Ovary (tissue), 7 donors: ENCODE measurements at regions not wholly inside any gene's neighbourhood (a gene's known extent, or its start where the extent isn't known, plus 50 kb on each side); places are given as distances from the start of the nearest gene placed in this dataset.

Source experiments
- DNase-seq, 5 donors: peaks; one replicate each; pipeline ENCODE4 v3.0.0-alpha.2; 2019 to 2020
- H3K27ac ChIP-seq, 2 donors: fragments of 200-600 bp; one replicate each; pipeline versions ENCODE4 v1.5.1 to v1.8.0; 2019 to 2022
- H3K27me3 ChIP-seq: fragments of 200-600 bp; one replicate; pipeline ENCODE4 v1.8.0; 2022
- H3K36me3 ChIP-seq: fragments of 200-600 bp; sonication (generic); one replicate; pipeline ENCODE4 v1.5.1; 2019
- H3K4me1 ChIP-seq: one replicate; pipeline ENCODE4 v1.8.1; 2013; ENCODE audit warnings: mild to moderate bottlenecking, moderate library complexity; ENCODE audit not compliant: insufficient read depth
- H3K4me3 ChIP-seq: fragments of 200-600 bp; sonication (generic); one replicate; pipeline ENCODE4 v1.5.1; 2017
- H3K9me3 ChIP-seq, 2 donors: fragments of 200-600 bp in 1 of 2; sonication (generic) in 1 of 2; one replicate each; pipeline versions ENCODE4 v1.5.1 to v1.8.1; 2013 to 2019; ENCODE audit warnings: mild to moderate bottlenecking in 1 of 2, moderate library complexity in 1 of 2
- CTCF ChIP-seq, 3 donors: fragments of 450-650 bp in 2 of 3; fragments of 200-600 bp in 1 of 3; IDR thresholded peaks; one replicate each; pipeline versions ENCODE4 v1.5.1 to v1.8.0; 2016 to 2022; ENCODE audit warnings: antibody characterized with exemption in 3 of 3, mild to moderate bottlenecking in 1 of 3
- EP300 ChIP-seq: sonication (generic); formaldehyde crosslinking; IDR thresholded peaks from one replicate; pipeline ENCODE4 v1.6.1; 2017; ENCODE audit warnings: antibody characterized with exemption
- POLR2A ChIP-seq: fragments of 450-650 bp; IDR thresholded peaks from one replicate; pipeline ENCODE4 v1.6.1; 2017; ENCODE audit warnings: antibody characterized with exemption, mild to moderate bottlenecking, moderate library complexity
- WGBS, 3 donors: extraction: QIAGEN DNeasy Blood & Tissue Kit in 1 of 3; methylation state at CpG; one replicate each; pipeline versions ENCODE4 v1.1.5 to v1.1.7; 2013 to 2017; 5-methylcytosine and 5-hydroxymethylcytosine counted together
- intact Hi-C, 4 donors: fragments of 100-400 bp; cut with DNase I; formaldehyde crosslinking; loops; one replicate each; pipeline versions ENCODE4 v1.11.0 to v1.15.1; 2022 to 2023
- donor health status: DM: no; HTN: no; CAD: no; lungs with moderate emphysema.
- donor health status: DM: no; HTN: no; CAD: no.
- donor health status: Bipolar disorder and iron deficiency.
- donor health status: DM: no; HTN: no; CAD: no.
- donor health status: DM: yes; HTN: yes; CAD: no.

GRCh38 chr14:40394634-40395340, 962.6 kb upstream of the FBXO33 start:
- H3K27me3 ChIP-seq = no peaks in the 10 kb centered on the region
- intact Hi-C loops = no loop called here
- H3K27ac ChIP-seq = no peak overlapping the region
- H3K4me3 ChIP-seq = no peak overlapping the region
- H3K9me3 ChIP-seq = no peaks in the 10 kb centered on the region
- TF ChIP-seq POLR2A (no peak), EP300 (no peak), CTCF (IDR thresholded peaks at IDR 0.05) (no peak)
- H3K36me3 ChIP-seq = no peaks in the 10 kb centered on the region
- DNase-seq = no peak
- WGBS, 3 donors = 70 to 81% (median 77%) methylated on average over 3 of the region's 3 CpGs
- H3K4me1 ChIP-seq = no peaks in the 10 kb centered on the region

GRCh38 chr14:40393143-40393542, 960.9 kb upstream of the FBXO33 start:
- Histone ChIP-seq H3K36me3 (no peaks in the 10 kb centered on the region), H3K27ac (no peak overlapping the region), H3K27me3 (no peaks in the 10 kb centered on the region), H3K9me3 (no peaks in the 10 kb centered on the region), H3K4me1 (no peaks in the 10 kb centered on the region), H3K4me3 (no peak overlapping the region)
- DNase-seq = no peak
- intact Hi-C loops = no loop called here
- no peak for TF ChIP-seq POLR2A
- TF ChIP-seq EP300 = no peak
- TF ChIP-seq CTCF (IDR thresholded peaks at IDR 0.05) = no peak

GRCh38 chr14:40386433-40386832, 954.2 kb upstream of the FBXO33 start:
- TF ChIP-seq CTCF (IDR thresholded peaks at IDR 0.05) (no peak), EP300 (no peak), POLR2A (no peak)
- Histone ChIP-seq H3K4me3 (no peak overlapping the region), H3K9me3 (no peaks in the 10 kb centered on the region), H3K4me1 (no peaks in the 10 kb centered on the region), H3K27me3 (no peaks in the 10 kb centered on the region), H3K27ac (no peak overlapping the region), H3K36me3 (no peaks in the 10 kb centered on the region)
- 66 to 100% (median 97%) methylated on average over 1 of the region's 1 CpG for WGBS, 3 donors
- intact Hi-C loops = no loop called here
- DNase-seq = no peak

GRCh38 chr14:40374221-40374620, 942.0 kb upstream of the FBXO33 start:
- Histone ChIP-seq H3K4me1 (no peaks in the 10 kb centered on the region), H3K36me3 (no peaks in the 10 kb centered on the region), H3K9me3 (no peaks in the 10 kb centered on the region), H3K4me3 (no peak overlapping the region), H3K27me3 (no peaks in the 10 kb centered on the region), H3K27ac (no peak overlapping the region)
- 91 to 96% (median 92%) methylated on average over 10 of the region's 10 CpGs for WGBS, 3 donors
- intact Hi-C loops = no loop called here
- DNase-seq = no peak
- TF ChIP-seq POLR2A (no peak), CTCF (IDR thresholded peaks at IDR 0.05) (no peak), EP300 (no peak)
